ENCODE measurements at regions not wholly inside any gene's neighbourhood (a gene's known extent, or its start where the extent isn't known, plus 50 kb on each side); places are given as distances from the start of the nearest gene placed in this dataset.
"Not testable (repeated sequence)": the region's sequence is repeated elsewhere in the genome, so short reads cannot be mapped to it uniquely, and the experiment has no call there.

DNA sequence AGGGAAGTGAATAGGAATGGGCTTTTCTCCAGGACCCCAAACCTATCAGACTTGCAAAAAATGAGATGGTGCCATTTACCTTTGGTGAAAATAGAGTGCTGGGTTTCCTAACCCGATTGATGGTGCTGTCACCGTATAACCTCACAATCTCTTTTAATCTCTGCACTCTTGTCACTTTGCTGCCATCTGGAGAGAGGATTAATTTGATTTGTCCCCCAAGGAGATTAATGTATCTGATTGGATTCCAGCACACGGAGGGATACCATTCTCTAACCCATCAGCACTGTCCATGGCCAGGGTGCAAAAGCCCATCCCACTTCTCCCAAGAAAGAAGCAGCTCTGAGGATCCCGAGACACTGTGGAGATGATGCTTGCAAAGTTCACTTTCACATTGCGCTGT lies 86.3 kb upstream of the NFE2L3 start:
- DNase-seq: no peak

GRCh38 chr7:26066736-26067135 lies 85.3 kb upstream of the NFE2L3 start:
- no peak for DNase-seq

DNA sequence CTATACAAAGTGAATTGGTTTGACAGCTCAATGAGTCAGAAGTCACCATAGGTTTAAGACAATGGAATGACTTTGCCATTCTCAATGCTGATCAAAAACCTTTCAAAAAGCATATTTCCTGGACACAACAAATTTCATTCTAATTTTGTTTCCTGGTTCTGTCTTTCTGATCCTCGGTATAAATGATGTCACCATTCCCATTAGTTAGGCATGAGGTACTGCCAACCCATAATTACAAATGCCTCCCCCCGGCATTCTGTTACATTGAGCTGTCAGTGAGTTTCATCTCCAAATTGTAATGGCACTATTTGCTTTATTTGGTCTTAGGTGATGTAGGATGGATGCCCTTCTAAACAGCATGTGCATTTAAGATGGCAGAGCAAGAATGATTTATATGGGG lies 81.7 kb upstream of the NFE2L3 start:
- DNase-seq: no peak

- no peak for DNase-seq
Measured at GRCh38 chr7:26071622-26072456, 80.2 kb upstream of the NFE2L3 start.

DNA sequence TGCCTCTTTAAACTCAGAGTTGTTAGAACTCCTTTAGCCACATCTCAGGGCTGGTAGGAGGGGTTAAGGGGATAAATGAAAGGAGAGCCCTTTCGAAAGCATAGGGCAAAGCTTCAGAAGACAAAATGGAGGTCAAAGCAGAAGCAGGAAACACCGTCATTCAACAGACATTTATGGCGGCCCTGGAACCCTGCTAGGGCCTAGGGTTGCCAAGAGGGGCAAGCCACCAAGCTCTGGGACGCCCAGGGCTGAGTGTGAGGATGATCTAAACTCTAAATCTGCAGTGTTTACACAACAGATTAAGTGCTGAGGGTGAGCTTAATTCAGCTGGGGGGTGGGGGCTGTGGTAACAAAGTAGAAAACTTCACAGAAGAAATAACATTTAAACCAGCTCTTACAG lies 79.0 kb upstream of the NFE2L3 start:
- DNase-seq: no peak

- DNase-seq: no peak
Measured at GRCh38 chr7:26074919-26075318, 77.1 kb upstream of the NFE2L3 start.

DNA sequence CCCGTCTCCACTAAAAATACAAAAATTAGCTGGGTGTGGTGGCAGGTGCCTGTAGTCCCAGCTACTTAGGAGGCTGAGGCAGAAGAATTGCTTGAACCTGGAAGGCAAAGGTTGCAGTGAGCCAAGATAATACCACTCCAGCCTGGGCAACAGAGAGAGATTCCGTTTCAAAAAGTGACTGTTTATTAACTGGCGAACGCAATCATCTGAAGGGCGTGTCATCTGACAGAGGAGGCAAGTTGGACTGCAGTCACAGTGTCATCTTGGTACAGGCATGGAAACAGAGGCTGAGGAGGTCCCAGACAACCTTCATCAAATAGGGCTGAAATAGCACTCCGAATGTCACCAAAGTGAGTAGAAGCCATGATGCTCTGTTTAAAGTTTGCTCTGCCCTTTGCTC lies 75.3 kb upstream of the NFE2L3 start:
- DNase-seq: no peak

GRCh38 chr7:26078437-26079336 lies 73.3 kb upstream of the NFE2L3 start:
- DNase-seq: peak; percentile 91

DNA sequence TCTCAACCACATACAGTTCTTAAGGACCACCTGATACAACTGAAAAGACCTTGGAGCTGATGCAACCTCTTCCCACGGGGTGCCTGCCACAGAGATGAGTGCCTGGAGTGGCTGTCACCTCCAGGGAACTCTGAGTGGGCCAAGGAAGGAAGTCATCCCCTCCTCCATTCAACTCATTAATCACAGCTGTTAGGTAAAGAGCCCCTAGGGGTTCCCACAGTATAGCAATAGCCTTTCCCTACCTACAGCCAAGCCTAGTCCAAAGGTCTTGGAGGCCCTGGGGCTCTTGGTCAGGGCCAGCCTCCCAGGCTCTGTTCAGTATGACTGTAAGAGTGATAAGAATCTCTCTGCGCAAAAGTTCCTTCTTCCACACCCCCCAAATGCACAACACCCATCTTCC lies 70.4 kb upstream of the NFE2L3 start:
- no peak for DNase-seq

- no peak for DNase-seq
Measured at GRCh38 chr7:26083113-26083512, 68.9 kb upstream of the NFE2L3 start.

GRCh38 chr7:26084418-26084817 lies 67.6 kb upstream of the NFE2L3 start:
- no peak for DNase-seq

- DNase-seq: no peak
Measured at GRCh38 chr7:26085771-26086170, 66.2 kb upstream of the NFE2L3 start.

DNA sequence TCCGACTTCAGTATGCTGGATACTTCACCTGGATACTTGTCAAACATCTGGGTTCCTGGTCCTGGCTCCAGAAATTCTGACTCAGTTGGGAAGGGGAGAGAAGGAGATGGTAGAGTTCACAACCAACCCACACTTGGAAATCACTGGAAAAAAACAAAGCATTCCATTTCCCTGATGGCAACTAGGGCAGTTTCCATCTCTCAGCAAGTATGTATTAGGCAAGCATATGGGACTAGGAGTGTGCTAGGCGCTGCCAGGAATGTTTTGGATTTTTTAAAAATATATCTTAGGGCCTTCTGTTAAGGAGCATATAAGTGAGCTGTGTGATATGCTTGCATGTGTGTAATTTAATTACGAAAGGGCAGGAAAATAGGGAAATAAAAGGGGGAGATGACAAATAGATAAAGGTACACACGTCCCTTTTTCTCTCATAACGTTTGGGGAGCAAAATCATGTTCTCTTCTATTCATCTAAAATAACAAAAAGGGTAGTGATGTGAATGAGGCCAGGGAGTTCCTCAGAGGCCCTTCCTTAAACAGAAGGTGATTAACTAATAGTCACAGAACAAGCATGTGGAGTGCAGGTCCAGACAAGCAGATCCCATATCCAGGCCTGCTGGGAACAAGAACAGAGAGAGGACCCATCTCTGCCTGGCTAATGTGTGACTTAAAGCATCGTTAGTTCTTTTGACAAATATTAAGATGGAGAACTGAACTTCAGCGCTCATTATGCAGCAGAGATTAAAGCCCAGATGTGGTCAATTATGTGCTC lies 64.5 kb upstream of the NFE2L3 start:
- DNase-seq: no peak

DNA sequence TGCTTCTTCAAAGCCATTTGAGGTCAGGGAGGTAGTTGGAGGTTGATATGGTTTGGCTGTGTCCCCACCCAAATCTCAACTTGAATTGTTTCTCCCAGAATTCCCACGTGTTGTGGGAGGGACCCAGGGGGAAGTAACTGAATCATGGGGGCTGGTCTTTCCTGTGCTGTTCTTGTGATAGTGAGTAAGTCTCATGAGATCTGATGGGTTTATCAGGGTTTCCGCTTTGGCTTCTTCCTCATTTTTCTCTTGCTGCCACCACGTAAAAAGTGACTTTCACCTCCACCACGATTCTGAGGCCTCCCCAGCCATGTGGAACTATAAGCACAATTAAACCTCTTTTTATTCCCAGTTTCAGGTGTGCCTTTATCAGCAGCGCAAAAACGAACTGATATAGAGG lies 62.5 kb upstream of the NFE2L3 start:
- DNase-seq: not testable (repeated sequence)

DNA sequence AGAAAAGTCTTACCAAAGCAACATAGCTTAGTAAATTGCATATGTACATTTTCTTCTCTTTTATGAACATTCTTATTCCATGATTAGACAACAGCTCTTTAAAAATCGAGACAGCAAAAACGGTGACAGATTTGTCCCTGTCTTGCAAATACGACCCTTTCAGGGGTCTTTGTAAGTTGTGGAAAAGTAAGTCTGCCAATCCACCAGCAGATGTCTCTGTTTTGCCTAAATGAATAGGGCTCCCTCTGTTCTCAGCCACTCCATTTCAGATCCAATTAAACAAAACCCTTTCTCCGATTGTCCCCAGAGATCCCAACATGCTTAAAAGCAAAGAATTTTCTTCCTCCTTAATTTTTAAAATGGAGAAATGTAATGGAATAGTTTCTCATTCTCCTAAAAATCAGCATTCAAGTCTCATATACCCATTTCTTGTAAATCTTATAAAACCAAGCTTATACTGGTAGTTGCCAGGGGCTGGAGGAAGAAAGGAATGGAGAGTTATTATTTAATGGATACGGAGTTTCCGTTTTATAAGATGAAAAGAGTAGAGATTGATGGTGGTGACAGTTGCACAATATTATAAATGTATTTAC lies 61.0 kb upstream of the NFE2L3 start:
- DNase-seq: peak; percentile 50

GRCh38 chr7:26091933-26092332 lies 60.1 kb upstream of the NFE2L3 start:
- peak; percentile 5 for DNase-seq

- no peak for DNase-seq
Measured at GRCh38 chr7:26093023-26093422, 59.0 kb upstream of the NFE2L3 start.

DNA sequence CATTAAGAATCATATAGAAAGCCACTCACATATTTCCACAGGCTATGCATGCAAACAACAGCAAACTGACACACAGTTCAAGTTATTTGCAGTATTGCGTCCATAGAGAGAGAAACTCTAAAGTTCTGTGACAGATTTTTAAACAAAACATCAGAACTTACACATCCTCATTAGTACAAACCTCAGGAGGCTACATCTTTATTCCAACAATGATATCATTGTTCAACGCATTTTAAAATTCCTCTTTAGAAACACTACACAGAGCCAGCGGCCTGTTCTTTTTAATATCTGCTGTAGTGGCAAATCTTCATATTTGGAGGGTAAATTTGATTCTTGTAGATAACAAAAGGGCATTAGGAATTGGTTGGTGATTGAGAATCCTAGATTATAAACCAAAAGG lies 55.9 kb upstream of the NFE2L3 start:
- DNase-seq: no peak

GRCh38 chr7:26097837-26098668 lies 53.9 kb upstream of the NFE2L3 start:
- DNase-seq: no peak

DNA sequence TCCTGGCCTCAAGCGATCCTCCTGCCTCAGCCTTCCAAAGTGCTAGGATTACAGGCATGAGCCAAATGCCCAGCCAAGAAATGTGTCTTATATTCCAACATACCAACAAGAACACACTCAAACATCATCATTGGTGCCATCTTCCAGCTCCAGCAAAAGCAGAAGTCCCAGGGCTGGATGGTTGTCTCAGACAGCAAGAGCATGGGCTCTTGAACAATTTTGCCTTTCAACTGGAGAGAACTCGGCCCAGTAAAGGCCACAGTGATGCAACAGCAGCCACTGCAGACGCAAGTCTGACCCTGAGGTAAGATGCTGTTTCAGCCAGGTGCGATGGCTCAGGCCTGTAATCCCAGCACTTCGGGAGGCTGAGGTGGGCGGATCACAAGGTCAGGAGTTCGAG lies 52.8 kb upstream of the NFE2L3 start:
- no peak for DNase-seq

GRCh38 chr7:26100406-26101339 lies 51.3 kb upstream of the NFE2L3 start:
- no peak for DNase-seq

Measured in NCI-H345 (cell line).